Activated CD4-positive, alpha-beta memory T cell treated with anti-CD3 and anti-CD28 coated beads, Interleukin-2, amount 10 ng/mL, durations not matched to agents 7 days and 5 days (primary cell): ENCODE measurements at regions not wholly inside any gene's neighbourhood (a gene's known extent, or its start where the extent isn't known, plus 50 kb on each side); places are given as distances from the start of the nearest gene placed in this dataset.

Source experiments
- CTCF ChIA-PET: fragments of 350-600 bp; sonication (Branson Sonifier 250); formaldehyde crosslinking; loops from one replicate; lab custom pipeline; 2021; ENCODE audit warnings: antibody characterized with exemption, inconsistent platforms; lab: Charles Lee
- POLR2A ChIA-PET: fragments of 350-600 bp; sonication (Branson Sonifier 250); formaldehyde crosslinking; loops from one replicate; lab custom pipeline; 2021; ENCODE audit warnings: antibody characterized with exemption; lab: Charles Lee
- DNase-seq: peaks from one replicate; pipeline ENCODE4 v3.0.0-alpha.2; 2020
- H3K27ac Mint-ChIP-seq: one replicate; pipeline ENCODE4 v1.8.0; 2021; ENCODE audit warnings: mild to moderate bottlenecking, mixed read lengths
- H3K27me3 Mint-ChIP-seq: one replicate; pipeline ENCODE4 v1.8.0; 2021; ENCODE audit warnings: mixed read lengths
- H3K36me3 Mint-ChIP-seq: one replicate; pipeline ENCODE4 v1.8.0; 2021; ENCODE audit warnings: low read depth, mixed read lengths
- H3K4me1 Mint-ChIP-seq: one replicate; pipeline ENCODE4 v1.8.0; 2021; ENCODE audit warnings: mixed read lengths
- H3K4me3 Mint-ChIP-seq: one replicate; pipeline ENCODE4 v1.8.0; 2021; ENCODE audit warnings: mild to moderate bottlenecking, mixed read lengths
- H3K9me3 Mint-ChIP-seq: one replicate; pipeline ENCODE4 v1.8.0; 2021; ENCODE audit warnings: mixed read lengths

DNA sequence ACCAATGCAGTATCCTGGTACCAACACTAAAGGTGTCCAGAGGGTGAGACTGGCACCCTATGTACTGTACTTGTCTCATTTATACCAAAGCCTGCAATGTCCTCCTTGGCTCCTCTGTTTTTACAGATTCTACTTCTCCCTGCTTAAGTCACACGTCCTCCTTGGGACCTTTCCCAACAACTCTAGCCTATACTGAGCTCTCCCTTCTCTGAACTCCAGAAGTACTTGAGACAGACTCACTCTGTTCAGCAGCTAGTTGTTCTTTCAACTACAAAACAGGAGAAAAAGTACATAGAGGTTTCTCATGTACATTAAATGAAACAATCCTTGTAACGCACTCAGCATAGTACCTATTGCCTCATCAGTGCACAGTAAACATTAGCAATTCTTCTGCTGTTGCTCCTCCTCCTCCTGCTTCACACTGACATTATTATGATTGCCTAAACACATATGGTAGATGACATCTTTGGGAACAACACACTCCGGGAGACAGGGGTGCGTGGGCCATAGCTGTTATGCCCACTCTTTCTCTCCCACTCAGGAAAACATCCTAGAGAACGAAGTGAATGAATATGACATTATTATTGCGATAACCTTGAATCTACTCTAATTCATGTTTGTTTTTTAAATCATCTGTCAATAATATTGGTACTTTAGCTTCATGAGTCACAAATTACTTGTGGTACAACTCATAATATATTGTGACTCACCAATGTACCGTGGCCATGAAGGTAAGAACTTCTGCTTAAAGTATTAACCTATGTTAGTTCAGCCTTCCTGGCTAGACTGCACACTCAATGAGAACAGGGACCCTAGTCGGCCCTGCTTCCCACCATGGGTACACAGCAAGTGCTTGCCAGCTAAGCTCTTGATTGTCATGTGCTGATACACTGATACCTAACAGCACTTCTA, 180.3 kb upstream of the ADRA1B start:
- POLR2A ChIA-PET = no interaction called here
- Mint-ChIP-seq H3K4me3 (no peak overlapping the region), H3K27me3 (peaks cover 19% of the 10 kb centered on the region), H3K36me3 (no peaks in the 10 kb centered on the region), H3K9me3 (peaks cover 2% of the 10 kb centered on the region), H3K4me1 (peaks cover 13% of the 10 kb centered on the region), H3K27ac (no peak overlapping the region)
- CTCF ChIA-PET = no interaction called here
- no peak for DNase-seq

DNA sequence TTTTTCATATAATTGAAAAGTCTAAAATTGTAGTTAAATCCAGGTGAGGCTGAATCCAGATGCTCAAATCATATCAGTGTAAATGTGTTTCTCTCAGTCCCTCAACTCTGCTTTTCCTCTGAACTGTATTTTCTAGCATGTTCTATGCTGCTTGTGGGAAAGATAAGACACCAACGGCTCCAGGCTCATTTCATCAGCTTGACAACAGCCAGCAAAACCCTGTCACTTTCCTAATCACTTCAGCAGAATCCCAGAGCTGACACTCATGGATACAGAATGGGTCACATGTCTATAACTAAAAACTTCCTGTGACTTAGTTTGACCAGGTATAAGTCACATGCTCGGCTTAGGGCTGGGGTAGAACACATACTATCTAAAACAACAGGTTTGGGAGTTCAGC, 179.4 kb upstream of the ADRA1B start:
- H3K9me3 Mint-ChIP-seq = peaks cover 2% of the 10 kb centered on the region
- CTCF ChIA-PET = no interaction called here
- peaks cover 15% of the 10 kb centered on the region for H3K27me3 Mint-ChIP-seq
- POLR2A ChIA-PET = no interaction called here
- DNase-seq = no peak
- H3K4me3 Mint-ChIP-seq = no peak overlapping the region
- no peak overlapping the region for H3K27ac Mint-ChIP-seq
- peaks cover 13% of the 10 kb centered on the region for H3K4me1 Mint-ChIP-seq
- no peaks in the 10 kb centered on the region for H3K36me3 Mint-ChIP-seq

DNA sequence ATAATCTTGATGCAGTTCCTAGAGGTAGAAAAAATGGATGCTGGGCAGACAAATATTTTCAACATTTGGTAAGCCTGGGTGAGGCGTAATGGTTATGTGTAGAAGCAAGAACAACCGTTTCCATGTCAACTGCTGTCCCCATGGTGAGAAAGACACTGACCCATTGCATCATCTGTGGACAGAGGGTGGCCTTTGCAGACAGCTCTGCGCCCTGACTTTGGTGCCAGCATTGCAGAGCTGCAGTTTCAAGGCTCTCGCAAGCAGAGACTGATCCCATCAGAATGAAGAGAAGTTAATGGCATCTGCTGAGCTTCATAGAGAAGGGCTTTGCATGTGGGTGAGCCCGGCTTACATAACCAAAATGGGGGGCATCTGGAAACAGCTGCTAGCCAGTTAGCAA, 179.0 kb upstream of the ADRA1B start:
- Mint-ChIP-seq H3K4me1 (peaks cover 11% of the 10 kb centered on the region), H3K27me3 (peaks cover 15% of the 10 kb centered on the region), H3K36me3 (no peaks in the 10 kb centered on the region), H3K9me3 (peaks cover 2% of the 10 kb centered on the region), H3K4me3 (no peak overlapping the region), H3K27ac (no peak overlapping the region)
- ChIA-PET CTCF (no interaction called here), POLR2A (no interaction called here)
- DNase-seq = no peak

DNA sequence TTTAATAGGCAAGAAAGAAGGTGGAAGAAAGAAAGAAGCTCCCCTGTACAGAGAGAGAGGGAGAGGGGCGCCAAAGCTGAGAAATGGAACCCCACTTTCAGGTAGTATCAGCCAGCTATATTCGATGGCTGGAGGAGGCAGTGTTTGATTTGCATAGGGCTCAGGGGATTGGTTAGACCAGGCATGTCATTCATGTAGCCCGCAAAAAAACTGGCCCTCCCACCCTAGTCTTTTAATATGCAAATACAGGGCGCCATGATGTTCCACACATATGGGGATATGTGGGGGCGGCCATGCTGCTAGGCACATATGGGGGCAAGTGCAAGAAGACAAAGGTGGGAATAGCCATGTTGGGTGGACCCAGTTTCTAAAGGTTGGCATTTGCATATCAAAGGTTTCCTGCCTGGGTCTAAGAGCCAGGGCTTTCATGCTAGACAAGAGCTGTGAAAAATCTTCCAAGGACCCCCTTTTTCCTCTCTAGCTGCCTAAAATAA, 174.4 kb upstream of the ADRA1B start:
- Mint-ChIP-seq H3K27ac (no peak overlapping the region), H3K4me3 (no peak overlapping the region), H3K4me1 (no peaks in the 10 kb centered on the region), H3K36me3 (no peaks in the 10 kb centered on the region), H3K27me3 (peaks cover 14% of the 10 kb centered on the region), H3K9me3 (peaks cover 2% of the 10 kb centered on the region)
- DNase-seq = no peak
- ChIA-PET POLR2A (no interaction called here), CTCF (interaction anchor here (0.5 kb wide), 1 partner anchor 232 kb away, joined by 3 read pairs; no protein-coding TSS in a partner anchor)

DNA sequence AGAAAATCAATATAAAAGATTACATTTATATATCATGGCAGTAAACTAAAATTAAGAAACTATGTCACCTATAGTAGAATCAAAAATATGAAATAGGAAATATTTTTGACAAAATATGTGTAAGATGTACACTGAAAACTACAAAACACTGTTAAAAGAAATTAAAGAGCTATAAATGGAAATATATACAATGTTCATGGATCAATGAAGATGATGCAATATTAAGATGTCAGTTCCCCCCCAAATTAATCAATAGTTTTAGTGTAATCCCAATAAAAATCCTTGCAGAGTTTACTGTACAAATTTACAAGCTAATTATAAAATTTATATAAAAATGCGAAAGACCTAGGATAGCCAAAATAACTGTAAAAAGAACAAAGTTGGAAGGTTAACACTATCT, 173.0 kb upstream of the ADRA1B start:
- H3K4me3 Mint-ChIP-seq = no peak overlapping the region
- DNase-seq = no peak
- POLR2A ChIA-PET = no interaction called here
- H3K27ac Mint-ChIP-seq = no peak overlapping the region
- H3K36me3 Mint-ChIP-seq = no peaks in the 10 kb centered on the region
- H3K4me1 Mint-ChIP-seq = no peaks in the 10 kb centered on the region
- CTCF ChIA-PET = no interaction called here
- H3K9me3 Mint-ChIP-seq = peaks cover 2% of the 10 kb centered on the region
- peaks cover 14% of the 10 kb centered on the region for H3K27me3 Mint-ChIP-seq

DNA sequence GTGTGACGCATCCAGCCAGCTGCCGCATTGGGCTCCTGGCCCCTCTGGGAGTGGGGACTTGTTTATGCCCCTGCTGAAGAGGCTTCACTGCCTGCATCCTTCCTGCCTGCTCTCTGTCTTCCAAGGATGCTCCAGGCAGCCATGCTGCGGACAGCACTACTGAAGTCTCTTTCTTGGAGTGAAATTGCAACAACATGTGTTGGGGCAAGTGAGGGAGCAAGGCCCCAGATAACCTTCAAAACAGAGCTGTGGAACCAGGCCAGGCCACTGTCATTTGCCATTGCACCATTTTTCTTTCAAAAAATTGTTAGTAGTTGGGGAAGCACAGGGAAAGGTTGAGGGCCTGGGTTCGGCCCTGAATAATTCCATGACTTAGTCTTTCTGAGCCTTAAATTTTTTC, 169.6 kb upstream of the ADRA1B start:
- Mint-ChIP-seq H3K36me3 (no peaks in the 10 kb centered on the region), H3K4me3 (no peak overlapping the region), H3K27me3 (peaks cover 2% of the 10 kb centered on the region), H3K4me1 (peaks cover 2% of the 10 kb centered on the region), H3K9me3 (peaks cover 3% of the 10 kb centered on the region), H3K27ac (no peak overlapping the region)
- no peak for DNase-seq
- ChIA-PET CTCF (no interaction called here), POLR2A (no interaction called here)

DNA sequence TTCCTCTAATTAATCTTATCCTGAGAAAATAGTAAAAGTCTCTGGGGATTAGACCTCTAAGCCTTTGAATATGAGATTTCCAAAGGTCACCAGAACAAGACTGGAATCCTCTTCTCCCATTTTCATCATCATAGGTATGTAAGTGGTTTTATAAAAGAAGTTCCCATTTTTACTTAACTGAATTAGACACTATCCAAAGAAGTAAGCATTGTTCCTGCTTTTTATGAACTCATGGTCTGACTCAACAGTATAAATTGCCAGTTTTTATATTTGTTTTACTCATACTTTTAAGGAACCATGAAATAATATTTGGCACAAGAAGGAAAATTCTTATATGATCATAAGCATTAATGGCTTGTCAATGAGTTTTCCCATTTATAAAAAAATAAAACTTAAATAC, 167.1 kb upstream of the ADRA1B start:
- ChIA-PET POLR2A (no interaction called here), CTCF (no interaction called here)
- DNase-seq = no peak
- Mint-ChIP-seq H3K36me3 (no peaks in the 10 kb centered on the region), H3K27ac (no peak overlapping the region), H3K4me1 (peaks cover 2% of the 10 kb centered on the region), H3K27me3 (peaks cover 4% of the 10 kb centered on the region), H3K9me3 (peaks cover 3% of the 10 kb centered on the region), H3K4me3 (no peak overlapping the region)

DNA sequence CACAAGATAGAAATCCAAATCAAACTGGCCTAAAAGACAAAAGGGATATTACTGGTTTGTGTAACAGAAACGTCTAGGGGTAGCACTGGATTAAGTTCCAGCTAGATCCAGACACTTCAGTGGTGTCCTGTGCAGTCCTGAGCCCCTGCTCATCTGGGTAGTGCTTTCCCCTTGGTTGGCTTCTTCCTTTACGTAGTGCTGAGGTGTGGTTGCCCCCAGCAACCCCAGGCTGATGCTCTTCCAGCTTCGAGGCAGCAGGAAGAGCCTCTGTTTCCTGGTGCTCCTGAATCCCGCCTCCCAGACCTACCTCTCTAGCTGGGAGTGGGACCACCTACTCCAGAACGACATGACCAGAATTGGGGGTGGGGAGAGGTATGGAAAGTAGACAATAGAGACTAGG, 166.1 kb upstream of the ADRA1B start:
- peaks cover 3% of the 10 kb centered on the region for H3K9me3 Mint-ChIP-seq
- POLR2A ChIA-PET = no interaction called here
- no peak overlapping the region for H3K4me3 Mint-ChIP-seq
- peaks cover 2% of the 10 kb centered on the region for H3K4me1 Mint-ChIP-seq
- H3K27me3 Mint-ChIP-seq = peaks cover 2% of the 10 kb centered on the region
- no peak for DNase-seq
- no peak overlapping the region for H3K27ac Mint-ChIP-seq
- H3K36me3 Mint-ChIP-seq = no peaks in the 10 kb centered on the region
- CTCF ChIA-PET = no interaction called here

DNA sequence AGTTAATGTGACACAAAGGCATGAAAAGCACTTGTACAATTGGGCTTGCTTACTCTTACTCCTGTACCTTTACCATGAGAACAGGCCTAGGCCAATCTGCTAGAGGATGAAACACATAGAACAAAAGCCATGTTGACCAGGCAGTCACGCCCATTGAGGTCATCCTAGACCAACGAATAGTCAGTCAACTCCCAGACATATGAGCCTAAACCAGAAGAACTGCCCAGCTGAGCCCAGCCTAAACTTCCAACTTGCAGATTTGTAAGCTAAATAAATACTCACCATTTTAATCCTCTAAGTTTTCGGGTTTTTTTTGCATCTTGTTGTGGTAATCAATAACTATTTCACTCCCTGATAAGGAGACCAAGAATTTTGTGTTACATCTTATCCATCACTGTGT, 164.8 kb upstream of the ADRA1B start:
- H3K4me3 Mint-ChIP-seq = no peak overlapping the region
- POLR2A ChIA-PET = no interaction called here
- H3K27ac Mint-ChIP-seq = no peak overlapping the region
- peaks cover 2% of the 10 kb centered on the region for H3K4me1 Mint-ChIP-seq
- H3K9me3 Mint-ChIP-seq = peaks cover 3% of the 10 kb centered on the region
- peaks cover 2% of the 10 kb centered on the region for H3K27me3 Mint-ChIP-seq
- DNase-seq = no peak
- CTCF ChIA-PET = no interaction called here
- H3K36me3 Mint-ChIP-seq = no peaks in the 10 kb centered on the region

DNA sequence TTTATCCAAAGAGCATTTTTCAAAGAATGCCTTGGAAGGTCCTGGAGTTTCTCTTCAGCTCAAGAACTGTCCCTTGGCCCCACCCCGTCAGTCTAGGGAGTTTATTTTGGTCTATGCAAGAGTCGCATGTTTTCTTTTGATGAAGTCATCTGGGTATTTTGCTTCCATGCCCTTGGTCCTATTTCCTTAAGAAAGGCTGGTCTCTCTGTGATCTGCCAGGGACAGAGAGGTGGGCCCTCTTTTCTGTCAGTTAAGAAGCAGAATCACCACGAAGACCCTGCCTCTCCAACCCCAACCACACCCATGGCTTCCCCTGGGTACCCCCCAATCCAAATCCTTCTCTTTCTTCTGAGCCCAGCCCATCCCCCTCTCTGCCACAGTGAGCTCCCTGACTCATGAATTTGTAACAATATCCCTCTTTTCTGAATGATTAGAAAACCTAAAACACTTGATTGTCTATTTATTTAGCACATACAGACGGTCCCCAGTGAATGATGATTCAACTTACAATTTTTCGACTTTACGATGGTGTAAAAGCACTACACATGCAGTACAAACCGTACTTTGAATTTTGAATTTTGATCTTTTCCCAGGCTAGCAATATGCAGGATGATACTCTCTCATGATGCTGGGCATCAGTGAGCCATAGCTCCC, 163.5 kb upstream of the ADRA1B start:
- no peak for DNase-seq
- no peaks in the 10 kb centered on the region for H3K36me3 Mint-ChIP-seq
- POLR2A ChIA-PET = no interaction called here
- CTCF ChIA-PET = interaction anchor here (0.6 kb wide), 1 partner anchor 237 kb away, joined by 3 read pairs; no protein-coding TSS in a partner anchor
- H3K9me3 Mint-ChIP-seq = peaks cover 3% of the 10 kb centered on the region
- no peak overlapping the region for H3K27ac Mint-ChIP-seq
- peaks cover 2% of the 10 kb centered on the region for H3K27me3 Mint-ChIP-seq
- H3K4me1 Mint-ChIP-seq = peaks cover 2% of the 10 kb centered on the region
- no peak overlapping the region for H3K4me3 Mint-ChIP-seq

DNA sequence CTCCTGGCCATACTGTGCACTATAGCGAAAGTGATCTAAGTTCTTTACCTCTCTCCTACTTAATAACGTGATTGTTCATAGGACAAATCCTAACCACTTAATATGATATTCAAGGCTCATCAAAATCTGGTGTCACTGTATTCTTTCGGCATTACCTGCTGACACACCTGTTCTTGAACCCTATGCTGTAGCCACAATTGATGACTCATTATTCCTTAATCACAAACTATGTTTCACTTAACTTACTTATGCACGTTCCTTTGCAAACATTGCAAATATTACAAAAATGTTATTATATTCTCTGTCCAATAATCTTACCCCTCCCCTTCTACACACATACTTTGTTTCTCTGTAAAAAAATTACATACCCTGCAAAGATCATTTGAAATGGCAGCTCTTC, 158.1 kb upstream of the ADRA1B start:
- H3K27me3 Mint-ChIP-seq = peaks cover 16% of the 10 kb centered on the region
- H3K4me3 Mint-ChIP-seq = no peak overlapping the region
- H3K36me3 Mint-ChIP-seq = no peaks in the 10 kb centered on the region
- CTCF ChIA-PET = no interaction called here
- H3K27ac Mint-ChIP-seq = no peak overlapping the region
- DNase-seq = no peak
- POLR2A ChIA-PET = no interaction called here
- peaks cover 3% of the 10 kb centered on the region for H3K4me1 Mint-ChIP-seq
- no peaks in the 10 kb centered on the region for H3K9me3 Mint-ChIP-seq

DNA sequence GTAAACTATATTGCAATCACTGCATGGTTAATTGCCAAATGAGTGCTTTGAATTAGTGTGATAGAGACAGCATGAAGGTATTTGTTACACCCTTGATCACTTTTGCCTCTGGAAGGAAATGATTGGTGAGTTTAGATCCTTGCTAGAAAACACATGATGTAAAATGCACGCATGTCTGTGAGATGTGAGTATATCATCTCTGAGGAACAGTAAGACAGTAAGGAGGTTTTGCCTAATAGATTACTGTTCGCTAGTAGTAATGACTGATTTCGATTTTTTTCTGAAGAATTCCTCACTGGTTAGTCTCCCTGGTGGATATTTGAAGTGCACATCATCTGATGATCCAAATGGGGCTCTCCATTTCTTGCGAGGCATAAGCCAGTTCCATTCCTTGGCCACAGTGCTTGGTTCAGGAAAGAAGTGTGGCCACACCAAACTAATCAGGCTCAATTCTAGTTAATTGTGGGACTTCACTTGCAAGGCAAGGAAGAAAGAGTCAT, 156.4 kb upstream of the ADRA1B start:
- POLR2A ChIA-PET = no interaction called here
- Mint-ChIP-seq H3K9me3 (no peaks in the 10 kb centered on the region), H3K4me3 (no peak overlapping the region), H3K27me3 (peaks cover 18% of the 10 kb centered on the region), H3K4me1 (peaks cover 18% of the 10 kb centered on the region), H3K27ac (no peak overlapping the region), H3K36me3 (no peaks in the 10 kb centered on the region)
- CTCF ChIA-PET = no interaction called here
- DNase-seq = no peak

DNA sequence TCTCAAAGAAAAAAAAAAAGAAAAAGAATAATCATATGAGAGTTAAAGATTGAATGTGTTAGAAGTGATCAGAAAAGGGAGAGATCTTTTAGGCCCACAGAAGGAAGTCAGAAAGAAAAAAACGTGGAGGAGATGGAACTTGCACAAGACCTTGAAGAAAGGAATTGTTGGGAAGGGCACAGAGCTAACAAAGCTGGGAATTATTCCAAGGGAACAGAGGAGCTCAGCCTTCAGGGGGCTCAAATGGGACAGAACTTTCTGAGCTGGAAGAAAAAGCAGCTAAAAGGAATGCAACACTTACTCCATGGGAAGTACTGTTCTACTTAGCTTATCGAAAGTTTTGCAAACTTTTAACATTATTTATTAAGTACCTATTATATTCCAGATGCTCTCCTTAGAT, 153.4 kb upstream of the ADRA1B start:
- no peaks in the 10 kb centered on the region for H3K9me3 Mint-ChIP-seq
- no peak for DNase-seq
- H3K4me1 Mint-ChIP-seq = peaks cover 18% of the 10 kb centered on the region
- CTCF ChIA-PET = no interaction called here
- no peak overlapping the region for H3K27ac Mint-ChIP-seq
- no peak overlapping the region for H3K4me3 Mint-ChIP-seq
- H3K27me3 Mint-ChIP-seq = peaks cover 31% of the 10 kb centered on the region
- POLR2A ChIA-PET = interaction anchor here (1.3 kb wide), 1 partner anchor 13 kb away, joined by 3 read pairs; no protein-coding TSS in a partner anchor
- no peaks in the 10 kb centered on the region for H3K36me3 Mint-ChIP-seq
